ENCODE measurements at regions not wholly inside any gene's neighbourhood (a gene's known extent, or its start where the extent isn't known, plus 50 kb on each side); places are given as distances from the start of the nearest gene placed in this dataset.

- no peak overlapping the region for H2BK15ac ChIP-seq (ENCODE audit: low read depth, low read length)
- Mint-ChIP-seq H3K27ac (no peak overlapping the region), H3K36me3 (ENCODE audit: insufficient read depth in 1 of 3, low read depth in 3 of 3) (peaks cover 4 to 28% (median 10%) of the 10 kb centered on the region in 3 experiments), H3K9me3 (peaks cover 22 to 35% of the 10 kb centered on the region in 2 experiments), H3K27me3 (ENCODE audit: low read depth) (no peaks in the 10 kb centered on the region), H3K4me1 (peaks cover 3 to 5% of the 10 kb centered on the region in 2 experiments; a peak in 3 of 4 replicates), H3K4me3 (no peak overlapping the region)
- H3K27me3 ChIP-seq (ENCODE audit: insufficient read depth, low read length), result no peaks in the 10 kb centered on the region
- no peak overlapping the region for H2BK120ac ChIP-seq (ENCODE audit: low read depth, low read length, poor library complexity, severe bottlenecking)
- H3K4ac ChIP-seq (ENCODE audit: low read depth, low read length), result no peak overlapping the region
- no peak for TF ChIP-seq CTCF (conservative IDR thresholded peaks at IDR 0.05)
- no CpG with 5 or more reads among the region's 3 CpGs for WGBS (ENCODE audit: extremely low coverage, insufficient read length, low lambda C conversion rate)
- H3K18ac ChIP-seq (ENCODE audit: insufficient read length, low read depth, low read length), result no peak overlapping the region
- H2AK5ac ChIP-seq (ENCODE audit: insufficient read length, low read length), result no peak overlapping the region
- no peaks in the 10 kb centered on the region for H3K79me1 ChIP-seq (ENCODE audit: insufficient read depth, low read depth, low read length, poor library complexity, severe bottlenecking)
- H2BK5ac ChIP-seq (ENCODE audit: insufficient read length, low read length), result no peak overlapping the region
- H2AFZ ChIP-seq (ENCODE audit: low read length), result no peak overlapping the region
- H4K5ac ChIP-seq (ENCODE audit: insufficient read length, low read depth, low read length), result no peak overlapping the region
- no peak overlapping the region for H2BK12ac ChIP-seq (ENCODE audit: insufficient read length, low read depth, low read length)
- no peak overlapping the region for H3K14ac ChIP-seq (ENCODE audit: insufficient read depth, low read length)
- H3K4me1 ChIP-seq (ENCODE audit: insufficient read depth, low read length), result no peaks in the 10 kb centered on the region
- H2BK20ac ChIP-seq (ENCODE audit: low read depth, low read length, poor library complexity, severe bottlenecking), result no peak overlapping the region
- DNase-seq, result no peak
- no peak overlapping the region for H4K91ac ChIP-seq (ENCODE audit: insufficient read length, low read depth, low read length)
- no peak overlapping the region for H4K8ac ChIP-seq (replicated peaks; ENCODE audit: insufficient read length, low read depth, low read length)
- no peak overlapping the region for H3K23ac ChIP-seq (ENCODE audit: insufficient read length, low read depth, low read length)
- H4K20me1 ChIP-seq (ENCODE audit: control insufficient read depth, insufficient read depth, insufficient read length), result no peaks in the 10 kb centered on the region
- H3K4me2 ChIP-seq (ENCODE audit: insufficient read depth, insufficient read length, low read length), result no peak overlapping the region
- no peak overlapping the region for H3K56ac ChIP-seq (ENCODE audit: insufficient read length, low read depth, low read length)
- H3K9ac ChIP-seq (ENCODE audit: extremely low read depth, insufficient read length, low read length), result no peak overlapping the region
- no peak overlapping the region for H3K27ac ChIP-seq (ENCODE audit: insufficient read length, low read depth, low read length)
- H3K79me2 ChIP-seq (ENCODE audit: insufficient read depth, low read length), result no peaks in the 10 kb centered on the region
- no peaks in the 10 kb centered on the region for H3K9me3 ChIP-seq (ENCODE audit: control insufficient read depth, low read depth, low read length)
- H3K23me2 ChIP-seq (ENCODE audit: insufficient read length, low read depth, low read length, poor library complexity, severe bottlenecking), result no peaks in the 10 kb centered on the region
- H3T11ph ChIP-seq (ENCODE audit: low read length), result no peak overlapping the region
Observed at GRCh38 chr2:220717283-220717682, 854.8 kb downstream of the EPHA4 start.
